ENCODE measurements at regions not wholly inside any gene's neighbourhood (a gene's known extent, or its start where the extent isn't known, plus 50 kb on each side); places are given as distances from the start of the nearest gene placed in this dataset.

GRCh38 chr21:27365394-27365793 lies 398.5 kb upstream of the ADAMTS5 start:
- in situ Hi-C loops (cut with HindIII; ENCODE audit: low pct_unique_long_range_greater_than_20kb, low sequenced_read_pairs) (no loop called here), intact Hi-C loops (cut with micrococcal nuclease; ENCODE audit: unreplicated experiment) (no loop called here)
- ChIA-PET CTCF (no interaction called here), POLR2A (no interaction called here)
- ATAC-seq = no peak
- H3K4me1 ChIP-seq (ENCODE audit: control insufficient read depth, insufficient read depth, low read length) = no peaks in the 10 kb centered on the region
- H3K27me3 ChIP-seq (ENCODE audit: control insufficient read depth, insufficient read depth, low read length) = no peaks in the 10 kb centered on the region
- TF ChIP-seq SIN3A (IDR thresholded peaks at IDR 0.05; ENCODE audit: borderline replicate concordance, insufficient read depth, low read depth, low read length) = no peak
- TF ChIP-seq REST (IDR thresholded peaks at IDR 0.05; ENCODE audit: insufficient read depth in 1 of 2, low read depth in 2 of 2, low read length in 1 of 2) = no peak
- TF ChIP-seq, protein P1, sequence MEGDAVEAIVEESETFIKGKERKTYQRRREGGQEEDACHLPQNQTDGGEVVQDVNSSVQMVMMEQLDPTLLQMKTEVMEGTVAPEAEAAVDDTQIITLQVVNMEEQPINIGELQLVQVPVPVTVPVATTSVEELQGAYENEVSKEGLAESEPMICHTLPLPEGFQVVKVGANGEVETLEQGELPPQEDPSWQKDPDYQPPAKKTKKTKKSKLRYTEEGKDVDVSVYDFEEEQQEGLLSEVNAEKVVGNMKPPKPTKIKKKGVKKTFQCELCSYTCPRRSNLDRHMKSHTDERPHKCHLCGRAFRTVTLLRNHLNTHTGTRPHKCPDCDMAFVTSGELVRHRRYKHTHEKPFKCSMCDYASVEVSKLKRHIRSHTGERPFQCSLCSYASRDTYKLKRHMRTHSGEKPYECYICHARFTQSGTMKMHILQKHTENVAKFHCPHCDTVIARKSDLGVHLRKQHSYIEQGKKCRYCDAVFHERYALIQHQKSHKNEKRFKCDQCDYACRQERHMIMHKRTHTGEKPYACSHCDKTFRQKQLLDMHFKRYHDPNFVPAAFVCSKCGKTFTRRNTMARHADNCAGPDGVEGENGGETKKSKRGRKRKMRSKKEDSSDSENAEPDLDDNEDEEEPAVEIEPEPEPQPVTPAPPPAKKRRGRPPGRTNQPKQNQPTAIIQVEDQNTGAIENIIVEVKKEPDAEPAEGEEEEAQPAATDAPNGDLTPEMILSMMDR (IDR thresholded peaks at IDR 0.05) = no peak
- no peak for TF ChIP-seq POLR2AphosphoS5 (IDR thresholded peaks at IDR 0.05; ENCODE audit: low read depth, low read length)
- no peak for TF ChIP-seq TCF7L2 (IDR thresholded peaks at IDR 0.05; ENCODE audit: low read depth, low read length)
- no peak overlapping the region for H3K27ac ChIP-seq (ENCODE audit: low read length)
- H3K9me3 ChIP-seq (ENCODE audit: control insufficient read depth, insufficient read depth, low read depth, low read length) = no peaks in the 10 kb centered on the region
- no peak overlapping the region for H3K4me3 ChIP-seq (ENCODE audit: low read depth in 2 of 2, low read length in 2 of 2)
- no peaks in the 10 kb centered on the region for H3K36me3 ChIP-seq (ENCODE audit: control insufficient read depth, insufficient read depth, low read length)
- DNase-seq (ENCODE audit: low read depth, low spot score) = no peak
- BruUV-seq (replicated peaks) = no TSS peak

- Histone ChIP-seq H3K36me3 (ENCODE audit: control insufficient read depth, insufficient read depth, low read length) (no peaks in the 10 kb centered on the region), H3K4me1 (ENCODE audit: control insufficient read depth, insufficient read depth, low read length) (no peaks in the 10 kb centered on the region), H3K27me3 (ENCODE audit: control insufficient read depth, insufficient read depth, low read length) (no peaks in the 10 kb centered on the region), H3K27ac (ENCODE audit: low read length) (no peak overlapping the region), H3K4me3 (ENCODE audit: low read depth in 2 of 2, low read length in 2 of 2) (no peak overlapping the region), H3K9me3 (ENCODE audit: control insufficient read depth, insufficient read depth, low read depth, low read length) (no peaks in the 10 kb centered on the region)
- ChIA-PET POLR2A (no interaction called here), CTCF (no interaction called here)
- ATAC-seq (no peak), DNase-seq (ENCODE audit: low read depth, low spot score) (no peak)
- no TSS peak for BruUV-seq (replicated peaks)
- TF ChIP-seq TCF7L2 (IDR thresholded peaks at IDR 0.05; ENCODE audit: low read depth, low read length) (no peak), POLR2AphosphoS5 (IDR thresholded peaks at IDR 0.05; ENCODE audit: low read depth, low read length) (no peak), SIN3A (IDR thresholded peaks at IDR 0.05; ENCODE audit: borderline replicate concordance, insufficient read depth, low read depth, low read length) (no peak), REST (IDR thresholded peaks at IDR 0.05; ENCODE audit: insufficient read depth in 1 of 2, low read depth in 2 of 2, low read length in 1 of 2) (no peak)
- TF ChIP-seq, protein P1 (IDR thresholded peaks at IDR 0.05) = no peak
- in situ Hi-C loops (cut with HindIII; ENCODE audit: low pct_unique_long_range_greater_than_20kb, low sequenced_read_pairs) = no loop called here
- intact Hi-C loops (cut with micrococcal nuclease; ENCODE audit: unreplicated experiment) = no loop called here
These were observed 397.0 kb upstream of the ADAMTS5 start for GRCh38 chr21:27363719-27364477.
